HG03378 (cell line): ENCODE measurements at regions not wholly inside any gene's neighbourhood (a gene's known extent, or its start where the extent isn't known, plus 50 kb on each side); places are given as distances from the start of the nearest gene placed in this dataset.
"Not testable (repeated sequence)": the region's sequence is repeated elsewhere in the genome, so short reads cannot be mapped to it uniquely, and the experiment has no call there.

Experiments used
- ATAC-seq: cut with Tn5 transposase; IDR thresholded peaks from one replicate; pipeline ENCODE4 v1.9.1; 2021; ENCODE audit warnings: mild to moderate bottlenecking, moderate library complexity; ENCODE audit not compliant: unreplicated experiment

DNA sequence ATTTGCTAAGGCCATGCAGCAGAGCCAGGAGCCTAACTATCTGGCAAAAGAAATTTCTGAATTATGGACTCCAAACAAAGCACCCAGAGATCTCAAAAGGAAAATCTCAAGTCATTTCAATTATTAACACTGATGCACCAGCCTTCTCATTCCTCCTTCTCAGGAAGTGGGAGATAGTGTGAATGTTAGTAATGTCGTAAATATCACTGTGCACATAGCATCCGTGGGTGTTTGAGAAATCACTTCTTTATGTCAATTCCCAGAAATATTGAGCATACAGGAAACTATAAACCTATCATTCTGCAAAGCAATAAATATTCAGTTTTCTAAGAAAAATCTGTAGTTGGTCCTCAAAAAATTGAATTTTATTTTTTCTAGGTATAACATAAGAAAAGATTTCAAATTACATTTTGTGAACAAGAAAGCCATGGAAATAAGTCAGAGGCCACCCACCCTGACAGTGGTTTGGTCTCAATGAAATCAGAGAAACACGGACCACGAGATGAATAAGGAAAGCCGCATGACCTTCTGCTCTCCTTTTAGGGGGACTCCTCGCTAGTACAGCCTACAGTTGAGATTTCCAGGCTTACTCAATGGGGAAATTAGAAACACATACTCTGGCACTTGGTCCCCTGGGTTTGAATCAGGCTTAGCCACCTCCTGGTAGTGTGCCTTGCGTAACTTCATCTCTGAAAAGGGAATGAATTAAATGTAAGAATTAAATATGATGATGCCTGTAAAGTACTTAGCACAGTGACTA is 120.6 kb downstream of the DIRAS2 start:
- no peak for ATAC-seq

GRCh38 chr9:90523958-90524357 is 118.7 kb downstream of the DIRAS2 start:
- ATAC-seq, result no peak

GRCh38 chr9:90526386-90526785 is 116.2 kb downstream of the DIRAS2 start:
- no peak for ATAC-seq

DNA sequence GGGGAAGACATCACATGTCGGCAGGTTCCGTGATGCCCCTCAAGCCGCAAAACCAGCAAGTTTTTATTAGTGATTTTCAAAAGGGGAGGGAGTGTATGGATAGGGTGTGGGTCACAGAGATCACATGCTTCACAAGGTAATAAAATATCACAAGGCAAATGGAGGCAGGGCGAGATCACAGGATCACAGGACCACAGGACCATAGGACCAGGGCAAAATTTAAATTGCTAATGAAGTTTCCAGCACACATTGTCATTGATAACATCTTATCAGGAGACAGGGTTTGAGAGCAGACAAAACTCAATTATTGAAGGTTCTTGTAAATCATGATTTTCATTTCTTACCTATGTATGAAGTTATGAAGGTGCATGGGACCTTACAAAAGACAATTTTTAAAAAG is 106.5 kb downstream of the DIRAS2 start:
- not testable (repeated sequence) for ATAC-seq

DNA sequence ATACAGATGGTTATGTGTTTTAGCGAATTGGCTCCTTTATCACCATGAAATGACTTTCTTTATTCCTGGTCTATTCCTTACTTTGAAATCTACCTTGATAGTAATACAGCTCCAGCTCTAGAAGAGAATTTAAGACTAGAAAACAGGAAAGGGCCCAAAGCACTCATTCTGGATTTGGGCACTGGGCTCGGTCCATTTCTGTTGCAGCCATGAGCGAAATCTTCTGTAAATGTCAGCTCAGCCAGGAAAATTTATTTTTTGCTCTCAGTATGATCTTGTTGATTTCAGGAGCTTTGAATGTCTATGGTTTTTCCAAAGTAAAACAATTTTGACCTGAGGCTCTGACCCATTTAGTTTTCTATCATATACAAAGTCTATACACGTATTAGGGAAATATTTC is 104.1 kb downstream of the DIRAS2 start:
- no peak for ATAC-seq

GRCh38 chr9:90539286-90539685 is 103.3 kb downstream of the DIRAS2 start:
- no peak for ATAC-seq

- ATAC-seq, result no peak
Measured at GRCh38 chr9:90540734-90541133, 101.9 kb downstream of the DIRAS2 start.

GRCh38 chr9:90544488-90544887 is 98.1 kb downstream of the DIRAS2 start:
- no peak for ATAC-seq

DNA sequence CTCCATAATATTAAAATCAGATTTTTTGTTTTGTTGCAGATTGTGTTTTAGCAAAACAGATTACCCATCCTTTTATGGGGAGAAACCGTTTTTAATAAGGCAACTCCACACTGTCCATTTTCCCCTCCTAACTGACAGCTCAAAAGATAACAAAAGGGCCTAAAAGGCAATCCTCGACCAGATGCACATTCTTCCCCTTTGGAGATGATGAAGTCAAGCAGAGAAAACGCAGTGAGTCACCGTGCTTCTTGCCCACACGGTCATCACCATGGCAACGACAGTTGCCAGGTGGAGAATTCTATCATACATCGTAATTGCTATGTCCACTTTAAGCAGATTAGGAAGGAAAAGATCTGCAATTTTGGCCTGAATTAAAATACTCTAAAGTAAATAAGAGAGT is 96.4 kb downstream of the DIRAS2 start:
- ATAC-seq, result no peak

GRCh38 chr9:90547896-90548295 is 94.7 kb downstream of the DIRAS2 start:
- no peak for ATAC-seq

DNA sequence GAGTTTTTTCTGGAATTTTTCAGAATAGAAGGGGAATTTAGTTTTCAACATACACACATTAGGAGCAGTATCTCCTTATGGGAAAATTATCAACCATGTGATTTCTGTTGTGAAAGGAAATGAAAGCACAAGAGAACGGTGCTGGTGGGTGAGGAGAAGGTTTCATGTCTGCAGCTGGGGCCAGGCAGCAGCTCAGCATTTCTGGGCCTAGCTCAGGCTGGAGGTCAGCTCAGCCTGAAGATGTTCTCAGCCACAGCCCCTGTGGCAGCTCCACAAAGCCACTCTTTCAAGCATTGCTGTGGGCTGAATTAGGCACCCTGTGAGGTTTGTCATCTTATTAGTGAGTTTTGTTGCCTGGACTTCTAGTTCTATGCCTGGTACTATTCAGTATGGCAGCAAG is 90.3 kb downstream of the DIRAS2 start:
- peak; percentile 62 for ATAC-seq

DNA sequence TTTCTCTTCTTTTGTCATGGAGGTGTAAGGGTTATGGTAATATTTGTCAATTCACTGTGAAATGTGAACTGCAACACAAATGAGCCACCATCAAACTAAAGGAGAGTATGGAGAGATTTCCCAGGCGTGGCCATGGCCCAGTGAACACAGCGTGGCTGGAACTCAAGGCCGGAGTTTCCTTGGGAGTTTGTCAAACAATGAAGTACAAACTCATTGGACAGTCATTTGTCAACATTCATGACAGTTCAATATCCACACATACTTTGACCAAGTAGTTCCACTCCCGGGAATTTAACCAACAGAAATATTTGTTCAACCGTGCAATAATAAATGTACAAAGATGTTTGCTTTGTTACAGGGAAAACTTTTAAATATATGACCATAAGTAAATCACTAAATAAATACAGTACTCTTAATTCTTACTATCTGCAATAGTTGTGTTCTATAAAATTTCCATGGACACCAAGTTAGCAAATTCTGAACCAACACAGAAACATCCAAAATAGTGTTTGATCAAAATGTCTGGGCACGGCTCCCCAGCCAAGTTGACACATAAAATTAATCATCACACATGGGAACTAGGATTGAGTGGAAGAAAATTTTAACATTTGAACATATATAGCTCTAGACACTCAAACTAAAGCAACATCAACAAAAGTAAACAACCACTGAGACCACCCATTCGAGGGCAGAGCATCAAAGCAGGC is 87.1 kb downstream of the DIRAS2 start:
- ATAC-seq, result no peak

DNA sequence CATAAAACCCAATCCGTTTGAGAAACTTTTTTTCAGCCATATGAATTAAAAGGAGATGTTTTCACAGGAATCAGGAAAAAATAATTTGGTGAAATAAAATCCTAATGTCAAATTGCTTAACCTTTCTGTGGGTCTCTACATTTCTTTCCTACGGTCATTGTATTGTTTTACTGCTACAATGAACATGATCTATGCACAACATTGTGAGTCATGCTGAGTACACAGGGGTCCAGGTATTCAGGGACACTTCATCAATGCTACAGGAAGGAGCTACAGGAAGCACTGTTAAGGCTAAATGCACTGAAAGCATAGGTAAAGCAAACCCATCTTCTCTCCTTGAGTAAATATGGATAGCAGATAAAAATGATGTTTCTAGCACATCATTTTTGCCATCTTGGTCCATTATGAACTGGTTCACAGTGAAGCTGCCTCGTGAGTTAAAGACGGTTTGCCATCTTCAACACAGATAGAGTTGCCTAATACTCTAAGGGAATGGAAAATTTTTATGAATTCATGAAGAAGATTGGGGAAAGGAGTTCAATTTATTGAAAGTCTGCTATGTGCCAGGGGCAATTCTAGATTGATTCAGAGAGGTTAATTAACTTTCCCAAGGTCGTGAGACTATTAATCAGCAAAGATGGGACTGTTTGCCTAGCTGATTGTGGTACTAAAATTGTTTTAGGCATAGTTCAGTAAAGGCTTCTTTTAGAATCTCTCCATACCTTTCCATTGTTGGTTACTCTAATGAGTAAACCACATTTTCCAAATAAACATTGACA is 85.5 kb downstream of the DIRAS2 start:
- ATAC-seq, result no peak

- no peak for ATAC-seq
Measured at GRCh38 chr9:90559075-90560073, 83.2 kb downstream of the DIRAS2 start.
